Panc1 (cell line): ENCODE measurements at regions not wholly inside any gene's neighbourhood (a gene's known extent, or its start where the extent isn't known, plus 50 kb on each side); places are given as distances from the start of the nearest gene placed in this dataset.

Experiments used
- ATAC-seq: fragments of 200-7000 bp; cut with Tn5 transposase; 2 replicates; pipeline ENCODE4 v1.9.1; 2020; ENCODE audit warnings: mild to moderate bottlenecking, moderate library complexity
- BruUV-seq: library from RNA; stranded (reverse); fragments of 400-500 nt; replicated peaks from 2 replicates; lab custom pipeline; 2021; lab: Mats Ljungman, UMichigan
- CTCF ChIA-PET: fragments of 300-600 bp; sonication (Branson Sonifier 250); formaldehyde crosslinking; loops from one replicate; lab custom pipeline; 2022; ENCODE audit warnings: antibody characterized with exemption; lab: Charles Lee
- POLR2A ChIA-PET: fragments of 300-600 bp; sonication (Branson Sonifier 250); formaldehyde crosslinking; loops from one replicate; lab custom pipeline; 2022; ENCODE audit warnings: antibody characterized with exemption; lab: Charles Lee
- DNase-seq: peaks from one replicate; pipeline ENCODE4 v3.0.0-alpha.2; 2010; ENCODE audit warnings: low read depth, low spot score
- H3K27ac ChIP-seq: 2 replicates; pipeline ENCODE4 v1.5.1; 2011; ENCODE audit warnings: mild to moderate bottlenecking, low read length, inconsistent platforms
- H3K27me3 ChIP-seq: fragments of 200-500 bp; sonication (Bioruptor generic); 2 replicates; pipeline ENCODE4 v1.6.0; 2014; ENCODE audit warnings: low read length, inconsistent platforms; ENCODE audit not compliant: control insufficient read depth, insufficient read depth
- H3K36me3 ChIP-seq: fragments of 200-500 bp; sonication (Bioruptor generic); 2 replicates; pipeline ENCODE4 v1.5.1; 2014; ENCODE audit warnings: inconsistent platforms, mild to moderate bottlenecking, low read length, moderate library complexity; ENCODE audit not compliant: control insufficient read depth, insufficient read depth
- H3K4me1 ChIP-seq: 2 replicates; pipeline ENCODE4 v1.5.1; 2011; ENCODE audit warnings: inconsistent platforms, mild to moderate bottlenecking, low read length, moderate library complexity; ENCODE audit not compliant: control insufficient read depth, insufficient read depth
- H3K4me3 ChIP-seq, 2 experiments: 2 replicates each; pipeline ENCODE4 v1.5.1; 2011 to 2012; ENCODE audit warnings: low read depth in 2 of 2, low read length in 2 of 2, mild to moderate bottlenecking in 2 of 2, inconsistent platforms in 1 of 2, moderate library complexity in 1 of 2
- H3K9me3 ChIP-seq: fragments of 200-500 bp; sonication (Bioruptor generic); 2 replicates; pipeline ENCODE4 v1.5.1; 2014; ENCODE audit warnings: low read depth, mild to moderate bottlenecking, inconsistent platforms, low read length, moderate library complexity; ENCODE audit not compliant: control insufficient read depth, insufficient read depth
- POLR2AphosphoS5 ChIP-seq: IDR thresholded peaks from 2 replicates; pipeline ENCODE4 v1.6.1; 2012; ENCODE audit warnings: mild to moderate bottlenecking, low read depth, low read length, moderate library complexity
- SIN3A ChIP-seq: IDR thresholded peaks from 2 replicates; pipeline ENCODE4 v1.6.1; 2012; ENCODE audit warnings: low read depth, mild to moderate bottlenecking, low read length, moderate library complexity, borderline replicate concordance; ENCODE audit not compliant: insufficient read depth
- TCF7L2 ChIP-seq: IDR thresholded peaks from 2 replicates; pipeline ENCODE4 v1.6.1; 2011; ENCODE audit warnings: mild to moderate bottlenecking, low read depth, low read length, inconsistent platforms
- in situ Hi-C: cut with HindIII; loops from 2 replicates; pipeline ENCODE4 v1.10.0; 2016; ENCODE audit warnings: low sequenced_read_pairs, low pct_unique_long_range_greater_than_20kb
- intact Hi-C: fragments of 100-400 bp; cut with micrococcal nuclease; formaldehyde crosslinking; loops from one replicate; pipeline ENCODE4 v1.10.0; 2022; ENCODE audit not compliant: unreplicated experiment
- TF ChIP-seq, protein P1 (sequence below), 2 experiments: IDR thresholded peaks; 2 replicates each; pipeline ENCODE4 v1.6.1; 2011 to 2012; ENCODE audit warnings: low read depth in 2 of 2, control low read depth in 1 of 2, low read length in 1 of 2, mild to moderate bottlenecking in 1 of 2, moderate library complexity in 1 of 2; ENCODE audit not compliant: insufficient read depth in 1 of 2
- TF ChIP-seq, protein P2 (sequence below): fragments of 450-650 bp; IDR thresholded peaks from 2 replicates; pipeline ENCODE4 v1.5.1; 2017; ENCODE audit warnings: mild to moderate bottlenecking

DNA sequence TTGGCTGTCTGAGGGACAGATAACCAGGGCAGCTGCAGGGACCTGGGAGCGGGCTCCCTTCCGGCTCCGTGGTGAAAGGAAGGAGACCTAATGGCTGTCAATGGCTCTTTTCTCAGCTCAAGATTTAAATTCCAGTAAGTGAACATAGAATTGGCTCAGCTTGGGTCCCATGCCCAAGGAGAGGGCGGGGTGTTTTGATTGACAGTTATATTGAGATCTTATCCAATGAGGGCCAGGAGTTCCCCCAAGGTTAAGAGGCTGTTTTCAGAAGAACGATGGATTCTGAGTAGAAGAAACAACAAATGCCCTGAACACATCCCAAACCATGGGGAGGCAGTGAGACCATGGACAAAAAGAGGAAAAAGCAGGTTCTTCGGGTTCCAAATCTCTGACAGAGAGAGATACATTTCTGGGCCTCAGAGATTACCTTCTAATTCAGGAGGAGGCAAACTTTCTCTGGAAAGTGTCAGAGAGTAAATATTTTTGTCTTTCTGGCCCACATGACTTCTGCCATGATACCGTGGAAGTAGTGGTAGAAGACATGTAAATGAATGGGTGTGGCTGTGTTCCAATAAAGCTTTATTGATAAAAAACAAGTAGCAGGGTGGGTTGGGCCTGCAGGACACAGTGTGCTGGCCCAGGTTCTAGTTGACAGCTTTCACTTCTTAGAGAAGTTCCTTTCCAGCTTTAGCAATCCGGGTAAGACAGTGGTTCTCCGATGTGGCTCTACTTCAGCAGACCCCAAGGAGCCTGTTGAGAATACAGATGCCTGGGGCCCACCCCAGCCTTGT lies 219.6 kb downstream of the RPS24 start:
- CTCF ChIA-PET: no interaction called here
- BruUV-seq: no TSS peak
- Histone ChIP-seq H3K4me3 (no peak overlapping the region), H3K36me3 (no peaks in the 10 kb centered on the region), H3K4me1 (peaks cover 6% of the 10 kb centered on the region; the same call in 1 of the 2 replicates), H3K27ac (no peak overlapping the region), H3K27me3 (no peaks in the 10 kb centered on the region), H3K9me3 (peaks cover 8% of the 10 kb centered on the region; the same call in 1 of the 2 replicates)
- TF ChIP-seq SIN3A: no peak
- ATAC-seq (no peak), DNase-seq (no peak)
- POLR2A ChIA-PET: no interaction called here
- in situ Hi-C loops (no loop called here), intact Hi-C loops (no loop called here)

DNA sequence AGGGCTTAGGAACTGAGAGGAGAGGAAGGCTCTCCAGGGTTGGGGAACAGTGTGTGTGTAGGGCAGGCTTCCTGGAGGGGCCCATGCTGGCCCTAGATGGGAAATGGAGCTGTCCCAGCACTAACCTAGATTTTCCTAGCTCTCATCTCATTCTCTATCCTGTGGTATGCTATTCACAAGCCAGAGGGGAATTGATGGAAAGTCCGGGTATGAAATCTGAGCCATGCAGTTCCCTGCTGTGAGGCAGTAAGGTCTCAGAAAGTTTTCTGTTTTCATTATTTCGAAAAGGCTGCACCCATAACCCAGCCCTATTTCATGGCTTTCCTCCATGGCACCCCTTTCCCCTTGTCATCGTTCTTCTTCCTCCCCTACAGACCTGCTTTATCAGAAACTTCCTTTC lies 220.3 kb downstream of the RPS24 start:
- Histone ChIP-seq H3K9me3 (peaks cover 8% of the 10 kb centered on the region; the same call in 1 of the 2 replicates), H3K4me1 (peaks cover 6% of the 10 kb centered on the region; the same call in 1 of the 2 replicates), H3K27ac (no peak overlapping the region), H3K36me3 (no peaks in the 10 kb centered on the region), H3K27me3 (no peaks in the 10 kb centered on the region), H3K4me3 (no peak overlapping the region)
- ChIA-PET CTCF (no interaction called here), POLR2A (no interaction called here)
- in situ Hi-C loops (no loop called here), intact Hi-C loops (no loop called here)
- no peak for ATAC-seq
- BruUV-seq: no TSS peak
- no peak for DNase-seq
- TF ChIP-seq POLR2AphosphoS5 (no peak), SIN3A (no peak), TCF7L2 (no peak)
- TF ChIP-seq, protein P1, sequence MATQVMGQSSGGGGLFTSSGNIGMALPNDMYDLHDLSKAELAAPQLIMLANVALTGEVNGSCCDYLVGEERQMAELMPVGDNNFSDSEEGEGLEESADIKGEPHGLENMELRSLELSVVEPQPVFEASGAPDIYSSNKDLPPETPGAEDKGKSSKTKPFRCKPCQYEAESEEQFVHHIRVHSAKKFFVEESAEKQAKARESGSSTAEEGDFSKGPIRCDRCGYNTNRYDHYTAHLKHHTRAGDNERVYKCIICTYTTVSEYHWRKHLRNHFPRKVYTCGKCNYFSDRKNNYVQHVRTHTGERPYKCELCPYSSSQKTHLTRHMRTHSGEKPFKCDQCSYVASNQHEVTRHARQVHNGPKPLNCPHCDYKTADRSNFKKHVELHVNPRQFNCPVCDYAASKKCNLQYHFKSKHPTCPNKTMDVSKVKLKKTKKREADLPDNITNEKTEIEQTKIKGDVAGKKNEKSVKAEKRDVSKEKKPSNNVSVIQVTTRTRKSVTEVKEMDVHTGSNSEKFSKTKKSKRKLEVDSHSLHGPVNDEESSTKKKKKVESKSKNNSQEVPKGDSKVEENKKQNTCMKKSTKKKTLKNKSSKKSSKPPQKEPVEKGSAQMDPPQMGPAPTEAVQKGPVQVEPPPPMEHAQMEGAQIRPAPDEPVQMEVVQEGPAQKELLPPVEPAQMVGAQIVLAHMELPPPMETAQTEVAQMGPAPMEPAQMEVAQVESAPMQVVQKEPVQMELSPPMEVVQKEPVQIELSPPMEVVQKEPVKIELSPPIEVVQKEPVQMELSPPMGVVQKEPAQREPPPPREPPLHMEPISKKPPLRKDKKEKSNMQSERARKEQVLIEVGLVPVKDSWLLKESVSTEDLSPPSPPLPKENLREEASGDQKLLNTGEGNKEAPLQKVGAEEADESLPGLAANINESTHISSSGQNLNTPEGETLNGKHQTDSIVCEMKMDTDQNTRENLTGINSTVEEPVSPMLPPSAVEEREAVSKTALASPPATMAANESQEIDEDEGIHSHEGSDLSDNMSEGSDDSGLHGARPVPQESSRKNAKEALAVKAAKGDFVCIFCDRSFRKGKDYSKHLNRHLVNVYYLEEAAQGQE (IDR thresholded peaks at IDR 0.05; ENCODE audit: insufficient read depth in 1 of 2, low read depth in 2 of 2, low read length in 1 of 2): no peak

DNA sequence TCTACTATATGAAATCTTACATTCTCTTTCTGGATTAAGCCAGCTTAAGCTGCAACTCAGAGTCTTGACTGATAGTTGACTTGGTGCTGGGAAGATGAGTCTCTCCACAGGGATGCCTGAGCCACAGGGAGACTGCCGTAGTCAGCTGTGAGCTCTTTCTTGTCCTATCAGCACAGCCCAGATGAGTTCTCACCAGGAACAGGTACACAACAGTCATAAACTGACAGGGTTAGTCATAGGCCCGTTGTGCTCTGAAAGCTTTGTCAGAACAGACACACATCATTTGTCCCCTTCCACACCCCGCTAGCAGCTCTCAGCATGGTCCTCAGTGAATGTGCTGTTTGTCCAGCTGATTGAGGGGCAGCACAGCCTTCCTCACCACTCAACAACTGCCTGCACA lies 221.6 kb downstream of the RPS24 start:
- ATAC-seq (no peak), DNase-seq (no peak)
- Histone ChIP-seq H3K4me1 (peaks cover 6% of the 10 kb centered on the region; the same call in 1 of the 2 replicates), H3K27me3 (no peaks in the 10 kb centered on the region), H3K4me3 (no peak overlapping the region), H3K9me3 (peaks cover 8% of the 10 kb centered on the region; the same call in 1 of the 2 replicates), H3K36me3 (no peaks in the 10 kb centered on the region), H3K27ac (peak overlapping the region; percentile 68; the same call in 1 of the 2 replicates)
- POLR2A ChIA-PET: no interaction called here
- CTCF ChIA-PET: no interaction called here
- BruUV-seq: no TSS peak
- intact Hi-C loops: no loop called here
- in situ Hi-C loops: no loop called here
- TF ChIP-seq SIN3A (no peak), TCF7L2 (no peak), POLR2AphosphoS5 (no peak)
- TF ChIP-seq, protein P2, sequence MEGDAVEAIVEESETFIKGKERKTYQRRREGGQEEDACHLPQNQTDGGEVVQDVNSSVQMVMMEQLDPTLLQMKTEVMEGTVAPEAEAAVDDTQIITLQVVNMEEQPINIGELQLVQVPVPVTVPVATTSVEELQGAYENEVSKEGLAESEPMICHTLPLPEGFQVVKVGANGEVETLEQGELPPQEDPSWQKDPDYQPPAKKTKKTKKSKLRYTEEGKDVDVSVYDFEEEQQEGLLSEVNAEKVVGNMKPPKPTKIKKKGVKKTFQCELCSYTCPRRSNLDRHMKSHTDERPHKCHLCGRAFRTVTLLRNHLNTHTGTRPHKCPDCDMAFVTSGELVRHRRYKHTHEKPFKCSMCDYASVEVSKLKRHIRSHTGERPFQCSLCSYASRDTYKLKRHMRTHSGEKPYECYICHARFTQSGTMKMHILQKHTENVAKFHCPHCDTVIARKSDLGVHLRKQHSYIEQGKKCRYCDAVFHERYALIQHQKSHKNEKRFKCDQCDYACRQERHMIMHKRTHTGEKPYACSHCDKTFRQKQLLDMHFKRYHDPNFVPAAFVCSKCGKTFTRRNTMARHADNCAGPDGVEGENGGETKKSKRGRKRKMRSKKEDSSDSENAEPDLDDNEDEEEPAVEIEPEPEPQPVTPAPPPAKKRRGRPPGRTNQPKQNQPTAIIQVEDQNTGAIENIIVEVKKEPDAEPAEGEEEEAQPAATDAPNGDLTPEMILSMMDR: no peak
- TF ChIP-seq, protein P1 (IDR thresholded peaks at IDR 0.05; ENCODE audit: insufficient read depth in 1 of 2, low read depth in 2 of 2, low read length in 1 of 2): no peak
